ENCODE measurements at regions not wholly inside any gene's neighbourhood (a gene's known extent, or its start where the extent isn't known, plus 50 kb on each side); places are given as distances from the start of the nearest gene placed in this dataset.

DNA sequence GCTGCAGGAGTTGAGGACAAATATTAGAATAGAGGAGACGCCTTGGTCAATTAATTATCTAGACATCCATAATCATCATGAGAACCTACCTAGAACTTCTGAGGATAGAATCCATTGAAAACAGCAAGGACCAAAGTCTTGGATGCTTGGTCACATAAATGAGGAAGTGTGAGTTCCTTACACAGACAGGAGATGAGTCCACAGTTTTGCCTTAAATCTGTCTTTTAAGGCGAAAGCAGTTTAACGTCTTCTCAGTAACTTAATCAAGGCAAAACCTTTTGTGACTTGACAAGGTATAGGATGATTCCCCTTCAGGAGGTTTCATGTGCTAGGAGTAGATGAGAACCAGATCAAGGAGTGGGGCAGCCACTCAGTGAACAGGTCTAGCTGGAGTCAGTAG, 1783.2 kb upstream of the CELF4 start:
- no peak for TF ChIP-seq POLR2A (IDR thresholded peaks at IDR 0.05; ENCODE audit: low read depth, low read length)
- TF ChIP-seq, protein P1, sequence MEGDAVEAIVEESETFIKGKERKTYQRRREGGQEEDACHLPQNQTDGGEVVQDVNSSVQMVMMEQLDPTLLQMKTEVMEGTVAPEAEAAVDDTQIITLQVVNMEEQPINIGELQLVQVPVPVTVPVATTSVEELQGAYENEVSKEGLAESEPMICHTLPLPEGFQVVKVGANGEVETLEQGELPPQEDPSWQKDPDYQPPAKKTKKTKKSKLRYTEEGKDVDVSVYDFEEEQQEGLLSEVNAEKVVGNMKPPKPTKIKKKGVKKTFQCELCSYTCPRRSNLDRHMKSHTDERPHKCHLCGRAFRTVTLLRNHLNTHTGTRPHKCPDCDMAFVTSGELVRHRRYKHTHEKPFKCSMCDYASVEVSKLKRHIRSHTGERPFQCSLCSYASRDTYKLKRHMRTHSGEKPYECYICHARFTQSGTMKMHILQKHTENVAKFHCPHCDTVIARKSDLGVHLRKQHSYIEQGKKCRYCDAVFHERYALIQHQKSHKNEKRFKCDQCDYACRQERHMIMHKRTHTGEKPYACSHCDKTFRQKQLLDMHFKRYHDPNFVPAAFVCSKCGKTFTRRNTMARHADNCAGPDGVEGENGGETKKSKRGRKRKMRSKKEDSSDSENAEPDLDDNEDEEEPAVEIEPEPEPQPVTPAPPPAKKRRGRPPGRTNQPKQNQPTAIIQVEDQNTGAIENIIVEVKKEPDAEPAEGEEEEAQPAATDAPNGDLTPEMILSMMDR (IDR thresholded peaks at IDR 0.05; ENCODE audit: extremely low read depth in 1 of 2, insufficient read depth in 1 of 2, low read depth in 1 of 2, low read length in 2 of 2) = no peak
- no peak for TF ChIP-seq EZH2 (IDR thresholded peaks at IDR 0.05; ENCODE audit: borderline replicate concordance, low read depth, low read length, severe bottlenecking)
- TF ChIP-seq POLR2AphosphoS5 (IDR thresholded peaks at IDR 0.05; ENCODE audit: insufficient read depth, low read depth, low read length) = no peak
- TF ChIP-seq, protein P2, sequence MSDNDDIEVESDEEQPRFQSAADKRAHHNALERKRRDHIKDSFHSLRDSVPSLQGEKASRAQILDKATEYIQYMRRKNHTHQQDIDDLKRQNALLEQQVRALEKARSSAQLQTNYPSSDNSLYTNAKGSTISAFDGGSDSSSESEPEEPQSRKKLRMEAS (IDR thresholded peaks at IDR 0.05; ENCODE audit: insufficient read depth, insufficient read length) = no peak
- no peak for TF ChIP-seq MYC (IDR thresholded peaks at IDR 0.05; ENCODE audit: low read depth, low read length)
- no peak for TF ChIP-seq FOS (IDR thresholded peaks at IDR 0.05; ENCODE audit: borderline replicate concordance, insufficient read depth, low read length)
- no peak for TF ChIP-seq GATA2 (IDR thresholded peaks at IDR 0.05; ENCODE audit: insufficient read depth, insufficient read length, low read depth, low read length)

Measured in endothelial cell of umbilical vein (primary cell).